ENCODE measurements at regions not wholly inside any gene's neighbourhood (a gene's known extent, or its start where the extent isn't known, plus 50 kb on each side); places are given as distances from the start of the nearest gene placed in this dataset.

GRCh38 chr6:44771647-44772415, 384.3 kb downstream of the CDC5L start:
- peak; percentile 53 for DNase-seq

GRCh38 chr6:44772838-44773237, 385.3 kb downstream of the CDC5L start:
- DNase-seq, result no peak

- no peak for DNase-seq
These were observed 387.6 kb downstream of the CDC5L start for GRCh38 chr6:44775121-44775520.

GRCh38 chr6:44776344-44776743, 388.8 kb downstream of the CDC5L start:
- no peak for DNase-seq

- DNase-seq, result no peak
These were observed 391.0 kb downstream of the CDC5L start for GRCh38 chr6:44778513-44778912.
